TTC549 (cell line): ENCODE measurements at regions not wholly inside any gene's neighbourhood (a gene's known extent, or its start where the extent isn't known, plus 50 kb on each side); places are given as distances from the start of the nearest gene placed in this dataset.
"Not testable (repeated sequence)": the region's sequence is repeated elsewhere in the genome, so short reads cannot be mapped to it uniquely, and the experiment has no call there.

Source experiments
- FAIRE-seq: peaks from 2 replicates; lab custom pipeline; 2012; peaks lifted over from hg19 to GRCh38; lab: Jason Lieb, UNC

DNA sequence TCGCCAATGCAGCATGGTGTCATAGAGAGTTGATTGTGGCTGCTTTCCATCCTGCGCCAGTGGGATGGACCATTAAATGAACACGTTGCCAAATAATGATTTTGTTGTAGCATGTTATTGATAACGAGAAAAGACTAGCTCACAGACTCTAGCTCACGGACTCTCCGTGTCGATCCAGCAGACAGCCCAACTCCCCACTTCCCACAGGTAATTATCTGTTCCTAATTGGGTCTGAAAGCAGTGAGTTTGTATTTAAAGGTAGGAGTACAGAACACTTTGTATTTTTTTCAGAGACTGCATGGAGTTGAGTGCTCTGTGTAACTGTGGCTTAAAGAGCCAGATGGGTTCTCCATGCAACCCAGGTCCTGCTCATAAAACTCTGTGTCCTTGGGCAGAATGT, 1250.5 kb downstream of the TYW1 start:
- no peak for FAIRE-seq

DNA sequence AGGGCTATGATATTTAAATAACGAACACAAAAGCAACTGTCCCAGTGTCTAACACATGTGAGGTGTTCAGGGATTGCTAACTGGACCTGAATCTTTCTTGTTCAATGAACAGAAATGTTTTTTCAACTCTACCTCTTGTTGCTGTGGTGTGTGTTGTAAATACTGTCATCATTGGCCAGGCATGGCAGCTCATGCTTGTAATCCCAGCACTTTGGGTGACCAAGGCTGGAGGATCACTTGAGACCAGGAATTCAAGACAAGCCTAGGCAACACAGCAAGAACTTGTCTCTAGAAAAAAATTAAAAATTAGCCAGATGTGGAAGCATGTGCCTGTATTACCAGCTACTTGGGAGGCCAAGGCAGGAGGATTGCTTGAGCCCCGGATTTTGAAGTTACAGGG, 1250.9 kb downstream of the TYW1 start:
- FAIRE-seq, result no peak

DNA sequence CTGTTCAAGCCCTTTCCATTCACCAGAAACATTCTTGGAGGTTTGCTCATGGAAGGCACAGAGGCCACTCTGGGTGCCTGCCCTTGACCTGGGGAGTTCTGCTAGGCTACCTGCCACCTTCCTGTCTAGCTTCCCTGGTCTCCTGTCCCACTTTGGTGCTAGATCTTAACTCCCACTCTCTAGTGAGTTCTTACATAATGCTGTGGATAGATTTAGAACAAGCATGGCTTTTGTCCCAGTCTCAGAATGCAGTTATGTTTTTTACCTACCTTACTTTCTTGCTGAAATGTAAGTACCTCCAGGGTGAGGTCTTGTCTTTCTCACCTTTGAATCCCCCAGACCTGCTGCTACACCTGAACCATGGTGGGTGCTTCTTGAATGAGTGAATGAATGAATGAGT, 1252.3 kb downstream of the TYW1 start:
- FAIRE-seq, result no peak

DNA sequence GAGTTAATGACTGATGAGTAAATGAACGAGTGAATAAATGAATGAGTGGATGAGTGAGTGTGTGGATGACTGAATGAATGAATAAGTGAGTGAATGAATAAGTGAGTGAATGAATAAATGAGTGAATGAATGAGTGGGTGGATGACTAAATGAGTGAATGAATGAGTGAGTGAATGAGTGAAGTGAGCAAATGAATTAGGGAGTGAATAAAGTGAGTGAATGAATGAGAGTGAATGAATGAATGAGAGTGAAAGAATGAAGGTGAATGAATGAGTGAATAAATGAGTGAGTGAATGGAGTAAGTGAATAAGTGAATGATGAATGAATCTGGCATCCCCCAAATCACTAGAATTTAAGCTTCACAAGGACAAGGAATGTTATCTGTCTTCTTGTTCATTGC, 1253.0 kb downstream of the TYW1 start:
- FAIRE-seq, result no peak

DNA sequence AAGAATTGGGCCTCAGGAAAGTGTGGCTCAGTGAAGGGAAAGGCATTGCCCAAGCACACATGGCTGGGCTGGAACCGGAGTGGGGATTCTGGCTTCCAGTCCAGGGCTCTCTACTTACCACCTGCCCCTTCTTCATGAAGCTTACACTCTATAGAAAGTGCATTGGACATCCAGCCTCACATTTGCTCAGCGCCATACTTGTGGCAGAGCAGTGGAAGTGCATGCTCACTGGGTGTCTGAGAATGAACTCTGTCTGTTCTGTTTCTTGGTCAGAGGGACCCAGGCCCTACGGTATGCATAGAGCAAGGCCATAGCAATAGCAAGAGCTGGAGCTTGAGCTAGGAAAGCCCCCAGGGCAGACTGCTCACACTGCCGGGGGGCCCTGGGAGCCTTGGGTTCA, 1253.5 kb downstream of the TYW1 start:
- FAIRE-seq, result no peak

DNA sequence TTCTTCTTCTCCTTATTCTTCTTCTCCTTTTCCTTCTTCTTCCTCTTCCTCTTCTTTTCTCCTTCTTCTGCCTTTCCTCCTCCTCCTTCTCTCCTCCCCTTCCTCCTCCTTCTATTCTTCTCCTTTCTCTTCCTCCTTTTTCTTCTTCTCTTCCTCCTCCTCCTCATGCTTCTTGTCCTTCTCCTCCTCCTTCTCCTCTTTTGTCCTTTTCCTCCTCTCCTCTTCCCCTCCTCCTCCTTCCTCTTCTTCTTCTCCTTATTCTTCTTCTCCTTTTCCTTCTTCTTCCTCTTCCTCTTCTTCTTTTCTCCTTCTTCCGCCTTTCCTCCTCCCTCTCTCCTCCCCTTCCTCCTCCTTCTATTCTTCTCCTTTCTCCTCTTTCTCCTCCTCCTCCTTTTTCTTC, 1258.2 kb downstream of the TYW1 start:
- not testable (repeated sequence) for FAIRE-seq

DNA sequence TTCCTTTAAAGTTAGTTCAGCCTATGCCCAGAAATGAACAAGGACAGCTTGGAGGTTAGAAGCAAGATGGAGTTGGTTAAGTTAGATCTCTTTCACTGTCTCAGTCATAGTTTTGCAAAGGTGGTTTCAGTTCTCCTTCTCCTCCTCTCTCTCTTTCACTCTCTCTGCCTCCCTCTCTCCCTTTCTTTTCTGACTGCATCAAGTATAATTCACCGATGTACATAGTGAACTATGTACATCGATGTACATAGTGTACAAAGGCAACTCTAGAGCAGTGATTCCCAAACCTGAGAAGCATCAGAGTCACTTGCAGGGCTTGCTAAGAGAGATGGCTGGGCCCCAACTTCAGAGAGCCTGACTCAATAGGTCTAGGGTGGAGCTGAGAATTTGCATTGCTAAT, 1259.7 kb downstream of the TYW1 start:
- no peak for FAIRE-seq

DNA sequence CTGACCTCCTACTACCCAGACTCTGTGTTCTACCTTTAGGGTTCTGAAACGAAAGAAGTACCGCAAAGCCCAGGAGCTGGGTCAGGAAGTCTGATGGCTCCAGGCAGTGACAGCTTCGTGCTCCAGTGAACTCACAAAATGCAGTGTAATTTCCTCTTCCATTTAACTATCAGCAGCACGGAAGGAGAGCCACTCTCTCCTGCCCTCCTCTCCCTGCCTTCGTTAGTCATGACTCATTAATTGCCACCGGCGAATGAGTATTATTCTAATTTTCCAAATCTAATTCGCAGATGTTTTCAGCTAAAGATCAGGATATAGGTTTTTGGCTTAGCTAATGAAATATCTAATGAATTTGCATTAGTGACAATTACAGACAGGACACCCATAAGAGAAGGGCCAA, 1262.0 kb downstream of the TYW1 start:
- FAIRE-seq, result no peak

DNA sequence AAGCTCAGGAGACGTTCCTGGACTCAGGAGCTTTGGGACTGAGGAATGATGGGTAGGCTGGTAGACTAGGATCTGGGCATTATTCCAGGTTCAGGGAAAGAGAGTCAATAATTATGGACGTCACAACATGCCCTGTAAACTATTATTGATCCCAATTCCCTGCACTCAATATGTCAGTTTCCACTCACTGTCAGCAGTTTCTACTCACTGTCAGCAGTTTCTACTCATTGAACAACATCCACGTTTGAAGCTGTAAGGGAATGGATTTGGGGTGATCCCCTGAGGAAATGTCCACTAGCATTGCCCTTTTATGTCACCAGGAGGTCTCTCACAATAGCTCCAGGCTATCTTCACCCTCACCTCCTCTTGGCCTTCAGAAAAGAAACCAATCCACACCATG, 1268.6 kb downstream of the TYW1 start:
- no peak for FAIRE-seq

DNA sequence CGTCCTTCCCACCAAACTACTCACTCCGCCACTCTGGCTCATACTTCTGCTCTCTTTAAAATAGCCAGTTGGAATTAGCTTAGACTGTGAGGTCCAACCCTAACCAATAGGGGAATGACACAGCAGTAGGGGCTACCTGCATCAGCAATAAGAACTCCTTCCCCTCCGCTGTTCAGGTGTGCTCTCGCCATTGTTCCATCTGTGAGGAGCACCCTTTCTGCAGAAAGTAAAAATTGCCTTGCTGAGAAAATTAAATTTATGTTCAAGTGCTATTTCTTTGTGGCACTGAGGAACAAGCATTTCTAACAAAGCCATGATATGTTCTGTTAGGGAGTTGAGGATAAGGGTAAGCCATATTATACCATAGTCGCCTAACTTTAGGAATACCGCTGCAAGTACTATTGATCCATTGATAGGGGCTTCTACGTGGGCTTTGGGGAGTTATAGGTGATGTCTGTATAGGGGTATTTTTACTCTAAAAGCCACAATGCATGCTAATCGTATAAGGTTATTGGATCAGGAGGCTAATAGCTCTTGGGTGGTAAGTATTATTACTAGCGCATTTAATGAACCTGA, 1269.5 kb downstream of the TYW1 start:
- FAIRE-seq, result no peak

DNA sequence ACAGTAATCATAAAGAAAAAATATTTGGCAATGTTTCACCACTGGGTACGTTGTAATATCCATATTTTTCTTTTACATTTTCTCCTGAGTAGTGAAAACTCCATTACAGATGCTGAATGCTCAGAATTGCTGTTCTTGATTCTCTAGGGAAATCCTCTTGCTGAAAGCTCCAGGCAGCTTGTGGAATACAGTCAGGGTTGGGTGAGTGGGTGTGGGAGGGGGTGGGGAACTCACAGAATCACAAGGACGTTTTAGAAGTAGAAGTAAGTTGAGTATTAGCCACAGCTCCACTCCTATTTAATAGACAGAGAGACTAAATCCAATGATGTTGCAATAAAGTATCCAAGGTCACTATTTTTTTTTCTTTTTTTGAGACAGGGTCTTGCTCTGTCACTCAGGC, 1270.9 kb downstream of the TYW1 start:
- no peak for FAIRE-seq

DNA sequence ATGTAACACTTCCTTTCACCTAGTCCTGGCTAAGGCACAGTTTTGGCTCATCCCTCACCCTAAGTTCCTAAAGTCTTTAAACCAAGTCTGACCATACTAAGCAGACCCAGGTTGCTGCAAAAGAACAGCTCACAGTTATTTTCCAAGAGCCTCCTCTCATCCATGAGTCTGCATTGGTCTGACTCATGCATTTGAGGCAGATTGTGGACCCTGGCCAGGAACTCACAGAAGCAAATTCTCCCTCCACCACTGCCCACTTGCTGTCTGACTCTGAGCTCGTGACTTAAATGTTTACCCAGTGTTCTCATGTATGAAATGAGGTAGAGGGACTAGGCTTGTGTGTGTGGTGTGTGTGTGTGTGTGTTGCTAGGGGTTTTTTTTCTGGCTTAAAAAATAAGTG, 1272.8 kb downstream of the TYW1 start:
- FAIRE-seq, result no peak

DNA sequence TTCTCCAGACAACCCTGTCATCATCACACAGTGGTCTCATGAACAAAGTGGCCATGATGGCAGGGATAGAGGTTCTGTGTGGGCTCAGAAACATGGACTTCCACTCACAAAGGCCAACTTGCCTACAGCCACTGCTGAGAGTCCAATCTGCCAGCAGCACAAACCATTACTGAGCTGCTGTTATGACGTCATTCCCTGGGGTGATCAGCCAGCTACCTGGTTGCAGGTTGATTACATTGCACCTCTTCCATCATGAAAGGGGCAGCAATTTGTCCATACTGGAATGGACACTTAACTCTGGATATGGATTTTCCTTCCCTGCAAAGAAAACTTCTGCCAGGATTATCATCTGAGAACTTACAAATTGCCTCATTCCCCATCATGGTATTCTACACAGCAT, 1275.9 kb downstream of the TYW1 start:
- FAIRE-seq, result no peak

DNA sequence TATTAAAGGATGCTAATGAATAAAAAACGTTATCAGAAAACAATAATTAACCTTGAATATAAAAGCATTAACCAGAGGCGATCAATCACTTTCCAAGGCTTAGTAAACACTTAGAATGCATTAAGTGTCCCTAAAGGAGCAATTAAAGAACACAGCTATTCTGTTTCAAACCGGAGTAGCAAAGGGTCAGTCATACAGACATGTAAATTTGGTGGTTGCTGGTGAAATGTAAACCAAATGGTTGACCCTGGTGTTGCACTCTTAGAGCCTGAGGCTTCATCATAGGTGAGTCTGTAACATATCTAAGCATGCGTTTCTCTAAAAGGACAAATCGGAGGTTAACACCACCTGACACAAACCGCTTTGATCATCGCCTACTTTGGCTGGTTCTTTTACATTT, 1280.1 kb downstream of the TYW1 start:
- no peak for FAIRE-seq

DNA sequence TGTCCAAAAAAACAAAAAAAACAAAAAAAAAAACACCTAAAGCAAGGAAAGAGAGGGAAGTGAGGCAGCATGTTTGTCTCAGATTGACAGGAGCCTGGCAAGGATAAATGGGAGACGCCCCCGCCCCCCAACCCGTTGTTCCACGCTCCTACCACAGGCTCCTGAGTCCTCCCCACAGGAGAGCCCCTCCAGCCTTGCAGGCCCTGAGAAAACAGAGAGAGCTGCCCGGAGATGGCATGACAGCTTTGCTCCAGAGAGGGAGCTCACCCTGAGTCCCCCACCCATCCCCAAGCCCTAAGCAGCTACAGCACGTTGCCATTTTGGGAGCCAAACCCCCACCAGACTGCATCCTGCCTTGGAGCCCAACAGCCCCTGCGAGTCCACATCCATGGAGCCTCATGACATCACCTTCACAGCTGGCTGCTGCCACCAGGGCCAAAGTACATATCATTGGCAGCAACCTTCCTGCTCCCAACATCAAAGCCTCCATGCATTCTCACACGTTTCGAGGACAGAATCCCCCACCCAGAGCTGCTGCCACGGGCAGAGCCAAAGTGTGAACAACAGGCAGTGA, 1283.3 kb downstream of the TYW1 start:
- no peak for FAIRE-seq

DNA sequence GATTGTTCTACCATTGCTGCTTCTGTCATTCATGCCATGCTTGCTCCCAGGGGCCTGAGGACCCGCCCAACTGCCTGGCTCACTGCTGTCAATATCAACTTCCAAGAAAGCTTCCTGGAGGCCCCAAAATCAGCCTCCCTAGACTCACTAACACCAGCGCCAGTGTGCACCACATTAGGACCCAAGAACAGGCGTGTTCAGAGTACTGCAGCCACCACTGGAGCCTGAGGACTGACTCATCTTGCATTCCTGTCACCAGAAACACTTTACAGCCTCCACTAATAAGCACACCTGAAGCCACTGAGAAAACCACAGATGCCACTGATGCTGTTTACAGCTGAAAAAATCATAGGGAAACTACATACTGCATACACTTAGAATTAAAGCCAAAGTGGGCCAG, 1284.3 kb downstream of the TYW1 start:
- FAIRE-seq, result no peak

DNA sequence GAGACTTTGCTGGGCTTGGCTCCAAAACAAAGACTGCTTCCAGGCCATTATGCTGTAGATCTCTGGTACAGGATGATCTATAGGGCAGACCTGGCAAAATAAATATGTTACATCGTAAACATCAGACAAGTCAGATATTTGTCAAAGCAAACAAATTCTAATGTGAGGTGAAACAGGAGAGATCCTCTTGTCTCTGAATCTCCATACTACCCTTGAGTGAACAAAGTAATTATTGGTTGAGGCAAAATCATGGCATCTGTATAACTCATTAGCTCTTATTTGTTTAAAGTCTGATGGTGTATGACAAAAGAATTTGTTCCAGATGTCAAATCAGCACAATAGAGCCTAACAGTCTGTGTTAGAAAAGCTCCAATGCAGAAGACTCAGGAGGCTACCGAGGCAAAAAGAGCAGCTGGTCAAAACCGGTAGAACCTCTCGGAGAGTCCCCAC, 1291.5 kb downstream of the TYW1 start:
- no peak for FAIRE-seq

DNA sequence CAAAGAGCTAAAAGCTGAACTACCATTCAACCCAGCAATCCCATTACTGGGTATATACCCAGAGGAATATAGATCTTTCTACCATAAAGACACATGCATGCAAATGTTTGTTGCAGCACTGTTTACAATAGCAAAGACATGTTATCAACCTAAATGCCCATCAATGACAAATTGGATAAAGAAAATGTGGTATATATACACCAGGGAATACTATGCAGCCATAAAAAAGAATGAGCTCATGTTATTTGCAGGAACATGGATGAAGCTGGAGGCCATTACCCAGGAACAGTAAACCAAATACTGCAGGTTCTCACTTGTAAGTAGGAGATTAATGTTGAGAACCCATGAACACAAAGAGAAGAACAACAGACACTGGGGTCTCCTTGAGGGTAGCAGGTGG, 1295.1 kb downstream of the TYW1 start:
- no peak for FAIRE-seq

DNA sequence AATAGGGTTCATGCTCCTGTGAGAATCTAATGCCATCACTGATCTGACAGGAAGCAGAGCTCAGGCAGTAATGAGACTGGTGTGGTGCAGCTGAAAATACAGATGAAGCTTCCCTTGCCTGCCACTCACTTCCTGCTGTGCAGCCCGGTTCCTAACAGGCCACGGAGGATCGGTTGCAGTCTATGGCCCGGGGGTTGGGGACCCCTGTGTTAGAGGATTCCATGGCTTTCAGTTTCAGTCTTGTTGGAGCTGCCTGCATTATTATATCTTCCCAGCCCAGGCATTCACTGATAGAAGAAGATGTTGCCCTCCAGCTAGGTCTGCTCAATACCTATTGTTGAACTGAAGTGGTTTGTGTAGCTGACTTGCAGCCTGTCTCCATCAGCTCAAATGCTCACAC, 1298.8 kb downstream of the TYW1 start:
- FAIRE-seq, result no peak

DNA sequence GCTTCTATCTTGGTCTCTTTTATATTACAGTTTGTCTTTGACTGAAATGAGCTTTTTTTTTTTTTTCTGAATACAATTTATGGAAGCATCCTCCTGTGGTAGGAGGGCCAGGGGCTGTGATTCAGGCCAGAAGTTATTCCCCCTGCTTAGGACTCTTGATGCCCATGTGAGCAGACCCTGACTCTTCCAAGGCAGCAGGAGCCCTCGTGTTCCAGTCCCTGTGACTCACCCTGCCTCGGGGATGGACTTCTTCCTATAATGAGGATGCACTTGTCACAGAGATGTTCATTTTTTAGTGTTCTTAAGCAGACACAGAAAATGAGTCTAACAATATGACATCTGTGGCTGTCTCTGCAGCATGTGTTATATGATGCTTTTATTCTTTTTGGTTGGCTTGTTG, 1293.7 kb upstream of the AUTS2 start:
- no peak for FAIRE-seq

DNA sequence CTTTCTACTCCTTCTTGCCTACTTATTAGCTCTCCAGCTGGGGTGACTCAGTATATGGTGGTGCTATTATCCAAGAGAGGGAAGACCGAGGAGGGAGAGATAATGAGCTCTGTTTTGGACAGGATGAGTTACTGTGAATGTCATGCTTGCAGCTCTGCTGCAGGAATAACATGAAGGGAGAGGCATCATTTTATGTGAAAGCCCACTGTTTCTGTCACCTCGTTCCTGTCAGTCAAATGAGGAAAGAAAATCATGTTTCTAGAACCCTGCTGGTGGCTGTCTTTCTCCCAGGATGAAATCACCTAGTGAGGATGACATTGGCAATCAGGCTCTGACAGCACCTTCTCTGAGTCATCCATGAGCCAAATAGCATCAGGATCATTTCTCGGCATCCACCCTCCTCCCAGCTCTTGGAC, 1291.6 kb upstream of the AUTS2 start:
- FAIRE-seq, result no peak

DNA sequence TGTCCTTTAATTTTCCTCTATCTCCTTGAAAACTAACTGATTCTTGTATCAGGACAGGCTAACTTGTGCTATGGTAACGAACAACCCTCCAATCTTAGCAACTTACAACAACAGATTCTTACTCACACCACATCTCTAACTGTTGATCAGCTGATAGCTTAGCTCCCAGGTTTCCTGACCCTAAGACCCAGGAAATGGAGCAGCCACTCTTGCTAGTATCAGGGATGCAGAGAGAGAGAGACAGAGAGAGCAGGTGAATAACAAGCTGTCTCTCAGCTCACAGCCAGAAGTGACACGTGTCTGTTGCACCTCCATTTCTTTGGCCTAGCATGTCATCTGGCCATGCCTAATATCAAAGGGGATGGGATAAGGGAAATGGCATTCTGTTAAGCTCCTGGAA, 1289.0 kb upstream of the AUTS2 start:
- no peak for FAIRE-seq

DNA sequence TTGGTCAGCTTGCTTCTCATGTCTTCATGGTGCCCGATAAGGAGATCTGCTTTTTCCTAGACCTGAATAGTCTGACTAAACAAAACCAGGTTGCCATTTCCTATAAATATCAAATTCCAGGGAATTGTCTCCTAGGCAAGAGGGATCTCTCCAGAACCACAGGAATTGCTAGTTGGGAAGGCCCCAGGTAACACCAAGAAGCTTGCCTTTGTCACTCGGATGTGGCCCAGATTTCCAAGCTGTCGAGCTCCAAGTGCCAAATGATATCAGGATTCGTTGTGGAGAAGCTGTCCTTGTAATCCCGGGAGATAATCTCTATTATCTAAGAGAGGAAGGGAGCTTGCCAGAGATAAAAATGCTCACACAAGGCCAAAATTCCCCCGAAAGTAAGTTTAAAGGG, 1288.5 kb upstream of the AUTS2 start:
- FAIRE-seq, result no peak

DNA sequence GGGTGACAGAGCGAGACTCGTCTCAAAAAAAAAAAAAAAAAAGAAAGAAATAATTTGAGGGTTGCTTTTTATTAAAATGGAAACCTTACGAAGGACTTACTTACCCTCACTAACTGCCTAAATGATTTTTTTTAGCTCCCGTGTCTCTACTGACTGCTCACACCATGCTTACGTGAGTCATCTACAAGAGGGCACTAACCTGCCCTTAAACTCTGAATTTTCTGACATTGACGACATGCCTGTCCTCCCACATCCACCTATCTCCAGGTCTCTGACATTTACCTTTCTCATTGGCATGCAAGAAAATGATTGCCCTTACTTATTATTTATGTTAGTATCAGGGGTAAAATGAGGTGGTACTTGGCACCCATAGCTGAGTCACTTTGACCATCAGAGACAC, 1286.3 kb upstream of the AUTS2 start:
- no peak for FAIRE-seq

DNA sequence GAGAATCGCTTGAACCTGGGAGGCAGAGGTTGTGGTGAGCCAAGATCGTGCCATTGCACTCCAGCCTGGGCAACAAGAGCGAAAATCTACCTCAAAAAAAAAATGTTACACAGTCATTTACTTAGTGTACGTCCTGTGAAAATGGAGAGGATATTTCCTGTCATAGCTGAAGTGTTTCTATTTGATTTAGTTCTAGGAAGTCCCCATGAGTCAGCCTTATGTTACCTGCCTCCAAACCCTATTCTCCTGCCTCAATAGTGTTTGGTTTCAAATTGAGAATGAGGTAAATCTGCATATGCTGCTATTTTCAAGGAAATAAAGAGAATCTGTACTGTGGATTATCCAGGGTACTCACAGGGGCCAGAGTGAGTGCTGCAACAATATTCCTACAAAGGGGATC, 1284.5 kb upstream of the AUTS2 start:
- no peak for FAIRE-seq
